Neuronal stem cell (in vitro differentiated cells): ENCODE measurements at regions not wholly inside any gene's neighbourhood (a gene's known extent, or its start where the extent isn't known, plus 50 kb on each side); places are given as distances from the start of the nearest gene placed in this dataset.

ENCODE experiments used
- DNase-seq: peaks from one replicate; pipeline ENCODE4 v3.0.0-alpha.2; 2013; ENCODE audit warnings: low spot score
- H2AFZ ChIP-seq: one replicate; pipeline ENCODE4 v1.6.1; 2013; ENCODE audit warnings: mild to moderate bottlenecking, low read length, inconsistent platforms
- H2AK5ac ChIP-seq: 2 replicates; pipeline ENCODE4 v1.6.1; 2013; ENCODE audit warnings: low read depth, mild to moderate bottlenecking, inconsistent platforms, low read length, moderate library complexity, mixed read lengths
- H2BK120ac ChIP-seq: 2 replicates; pipeline ENCODE4 v1.6.1; 2013; ENCODE audit warnings: low read depth, mild to moderate bottlenecking, inconsistent platforms, low read length, moderate library complexity, mixed read lengths
- H2BK12ac ChIP-seq: one replicate; pipeline ENCODE4 v1.6.1; 2013; ENCODE audit warnings: low read length, inconsistent platforms
- H2BK15ac ChIP-seq: 2 replicates; pipeline ENCODE4 v1.6.1; 2013; ENCODE audit warnings: mild to moderate bottlenecking, low read length, inconsistent platforms, mixed read lengths
- H2BK5ac ChIP-seq: one replicate; pipeline ENCODE4 v1.6.1; 2013; ENCODE audit warnings: inconsistent platforms, mild to moderate bottlenecking, low read length, moderate library complexity
- H3K14ac ChIP-seq: one replicate; pipeline ENCODE4 v1.6.1; 2013; ENCODE audit warnings: low read length, inconsistent platforms
- H3K18ac ChIP-seq: 2 replicates; pipeline ENCODE4 v1.6.1; 2013; ENCODE audit warnings: low read length, inconsistent platforms
- H3K23ac ChIP-seq: 2 replicates; pipeline ENCODE4 v1.6.1; 2013; ENCODE audit warnings: low read depth, mild to moderate bottlenecking, mixed read lengths, low read length, inconsistent platforms; ENCODE audit not compliant: poor library complexity
- H3K27ac ChIP-seq: replicated peaks from 3 replicates; pipeline ENCODE4 v1.5.1; 2013; ENCODE audit warnings: low read length, inconsistent platforms
- H3K27me3 ChIP-seq, 3 experiments: 2 replicates each; pipeline ENCODE4 v1.6.1; 2013; ENCODE audit warnings: low read length in 3 of 3, mild to moderate bottlenecking in 2 of 3, inconsistent platforms in 1 of 3, low read depth in 1 of 3, mixed read lengths in 1 of 3, moderate library complexity in 1 of 3; ENCODE audit not compliant: control insufficient read depth in 3 of 3, insufficient read depth in 3 of 3
- H3K36me3 ChIP-seq, 2 donors: replicated peaks in 1 of 2; 2 replicates each; pipeline ENCODE4 v1.6.1; 2013; ENCODE audit warnings: low read length in 2 of 2; ENCODE audit not compliant: control insufficient read depth in 2 of 2, insufficient read depth in 2 of 2
- H3K4ac ChIP-seq: 2 replicates; pipeline ENCODE4 v1.6.1; 2013; ENCODE audit warnings: inconsistent platforms, mild to moderate bottlenecking, low read length, moderate library complexity
- H3K4me1 ChIP-seq, 2 donors: 1 replicate in 1 of 2; 2 replicates in 1 of 2; pipeline ENCODE4 v1.6.1; 2013; ENCODE audit warnings: low read length in 2 of 2, low read depth in 1 of 2; ENCODE audit not compliant: control insufficient read depth in 2 of 2, insufficient read depth in 1 of 2
- H3K4me2 ChIP-seq: one replicate; pipeline ENCODE4 v1.6.1; 2013; ENCODE audit warnings: mild to moderate bottlenecking, low read length, inconsistent platforms; ENCODE audit not compliant: insufficient read depth, poor library complexity, severe bottlenecking
- H3K4me3 ChIP-seq, 2 donors: 2 replicates each; pipeline ENCODE4 v1.5.1; 2013; ENCODE audit warnings: low read length in 2 of 2, mild to moderate bottlenecking in 2 of 2, inconsistent platforms in 1 of 2, moderate library complexity in 1 of 2
- H3K79me1 ChIP-seq: one replicate; pipeline ENCODE4 v1.6.1; 2013; ENCODE audit warnings: low read depth, mild to moderate bottlenecking, inconsistent platforms, low read length, moderate library complexity
- H3K9ac ChIP-seq: one replicate; pipeline ENCODE4 v1.6.1; 2013; ENCODE audit warnings: mild to moderate bottlenecking, low read depth, low read length, inconsistent platforms; ENCODE audit not compliant: poor library complexity
- H3K9me3 ChIP-seq, 2 donors: replicated peaks in 1 of 2; 2 replicates each; pipeline versions ENCODE3 to v1.6.1; 2013; ENCODE audit warnings: low read length in 2 of 2, mild to moderate bottlenecking in 2 of 2, inconsistent platforms in 1 of 2, low read depth in 1 of 2, mixed read lengths in 1 of 2, moderate library complexity in 1 of 2; ENCODE audit not compliant: control insufficient read depth in 2 of 2, insufficient read depth in 1 of 2
- H4K8ac ChIP-seq: one replicate; pipeline ENCODE4 v1.6.1; 2013; ENCODE audit warnings: low read depth, mild to moderate bottlenecking, inconsistent platforms, low read length, moderate library complexity
- H4K91ac ChIP-seq: one replicate; pipeline ENCODE4 v1.6.1; 2013; ENCODE audit warnings: low read length, low read depth, mild to moderate bottlenecking, inconsistent platforms; ENCODE audit not compliant: poor library complexity
- WGBS, 2 donors: extraction: QIAGEN DNeasy Blood & Tissue Kit; methylation state at CpG; one replicate each; pipeline ENCODE4 v1.1.7; 2013; ENCODE audit warnings: missing lambda C conversion rate in 2 of 2, mixed read lengths in 1 of 2; ENCODE audit not compliant: insufficient read length in 2 of 2, insufficient replicate concordance in 1 of 2; ENCODE audit errors: extremely low coverage in 2 of 2; 5-methylcytosine and 5-hydroxymethylcytosine counted together

GRCh38 chr11:28447226-28447625 lies 339.0 kb downstream of the METTL15 start:
- no peaks in the 10 kb centered on the region for H3K9me3 ChIP-seq
- H2BK5ac ChIP-seq: no peak overlapping the region
- H3K9ac ChIP-seq: no peak overlapping the region
- no peak overlapping the region for H2BK12ac ChIP-seq
- no peak overlapping the region for H2BK15ac ChIP-seq
- no peaks in the 10 kb centered on the region for H3K79me1 ChIP-seq
- H4K91ac ChIP-seq: no peak overlapping the region
- no peak overlapping the region for H3K14ac ChIP-seq
- no peak for DNase-seq
- no peak overlapping the region for H4K8ac ChIP-seq
- no peak overlapping the region for H3K4ac ChIP-seq
- no peaks in the 10 kb centered on the region for H3K4me1 ChIP-seq
- H3K4me3 ChIP-seq: no peak overlapping the region
- H3K36me3 ChIP-seq: no peaks in the 10 kb centered on the region
- no peak overlapping the region for H3K23ac ChIP-seq
- no peak overlapping the region for H2AFZ ChIP-seq
- WGBS, 2 donors: no CpG with 5 or more reads among the region's 1 CpG
- H2AK5ac ChIP-seq: no peak overlapping the region
- no peaks in the 10 kb centered on the region for H3K27me3 ChIP-seq
- H2BK120ac ChIP-seq: no peak overlapping the region
- H3K27ac ChIP-seq: no peak overlapping the region
- H3K4me2 ChIP-seq: no peak overlapping the region
- no peak overlapping the region for H3K18ac ChIP-seq

- no peak overlapping the region for H4K8ac ChIP-seq
- H2BK120ac ChIP-seq: no peak overlapping the region
- DNase-seq: no peak
- no peak overlapping the region for H2BK12ac ChIP-seq
- no peaks in the 10 kb centered on the region for H3K27me3 ChIP-seq
- no peak overlapping the region for H3K23ac ChIP-seq
- H3K9me3 ChIP-seq: no peaks in the 10 kb centered on the region
- no peak overlapping the region for H3K4ac ChIP-seq
- H3K27ac ChIP-seq: no peak overlapping the region
- H3K18ac ChIP-seq: no peak overlapping the region
- H3K4me3 ChIP-seq: no peak overlapping the region
- H3K4me1 ChIP-seq: no peaks in the 10 kb centered on the region
- H3K14ac ChIP-seq: no peak overlapping the region
- no peak overlapping the region for H2AFZ ChIP-seq
- H3K79me1 ChIP-seq: no peaks in the 10 kb centered on the region
- H3K4me2 ChIP-seq: no peak overlapping the region
- no peaks in the 10 kb centered on the region for H3K36me3 ChIP-seq
- H2BK5ac ChIP-seq: no peak overlapping the region
- no peak overlapping the region for H3K9ac ChIP-seq
- H2AK5ac ChIP-seq: no peak overlapping the region
- H4K91ac ChIP-seq: no peak overlapping the region
- WGBS, 2 donors: no CpG with 5 or more reads among the region's 2 CpGs
- H2BK15ac ChIP-seq: no peak overlapping the region
Measured at GRCh38 chr11:28442131-28442530, 333.9 kb downstream of the METTL15 start.

- DNase-seq: no peak
- H3K4me3 ChIP-seq: no peak overlapping the region
- no peak overlapping the region for H2BK5ac ChIP-seq
- H3K14ac ChIP-seq: no peak overlapping the region
- H3K23ac ChIP-seq: no peak overlapping the region
- H3K79me1 ChIP-seq: no peaks in the 10 kb centered on the region
- no CpG with 5 or more reads among the region's 4 CpGs for WGBS, 2 donors
- H3K36me3 ChIP-seq: no peaks in the 10 kb centered on the region
- H2BK15ac ChIP-seq: no peak overlapping the region
- no peak overlapping the region for H2AK5ac ChIP-seq
- H2AFZ ChIP-seq: no peak overlapping the region
- H3K18ac ChIP-seq: no peak overlapping the region
- no peaks in the 10 kb centered on the region for H3K27me3 ChIP-seq
- H3K9me3 ChIP-seq: peaks cover 0 to 3% of the 10 kb centered on the region in 2 donors
- H3K27ac ChIP-seq: no peak overlapping the region
- H2BK120ac ChIP-seq: no peak overlapping the region
- H4K8ac ChIP-seq: no peak overlapping the region
- H2BK12ac ChIP-seq: no peak overlapping the region
- H3K4ac ChIP-seq: no peak overlapping the region
- H3K4me1 ChIP-seq: no peaks in the 10 kb centered on the region
- H4K91ac ChIP-seq: no peak overlapping the region
- H3K9ac ChIP-seq: no peak overlapping the region
- no peak overlapping the region for H3K4me2 ChIP-seq
Measured at GRCh38 chr11:28439403-28439802, 331.2 kb downstream of the METTL15 start.

- H2AK5ac ChIP-seq: no peak overlapping the region
- H3K36me3 ChIP-seq: no peaks in the 10 kb centered on the region
- H3K4ac ChIP-seq: no peak overlapping the region
- no peaks in the 10 kb centered on the region for H3K27me3 ChIP-seq
- no peak overlapping the region for H3K27ac ChIP-seq
- H3K9me3 ChIP-seq: no peaks in the 10 kb centered on the region
- no peak overlapping the region for H3K4me3 ChIP-seq
- no CpG with 5 or more reads among the region's 1 CpG for whole genome bisulfite sequencing, 2 donors
- no peak overlapping the region for H2BK5ac ChIP-seq
- no peak overlapping the region for H2AFZ ChIP-seq
- H3K4me1 ChIP-seq: peaks cover 0 to 3% of the 10 kb centered on the region in 2 donors
- no peak overlapping the region for H2BK120ac ChIP-seq
- no peak overlapping the region for H3K4me2 ChIP-seq
- no peak overlapping the region for H3K18ac ChIP-seq
- no peak overlapping the region for H4K91ac ChIP-seq
- no peaks in the 10 kb centered on the region for H3K79me1 ChIP-seq
- H4K8ac ChIP-seq: no peak overlapping the region
- H3K23ac ChIP-seq: no peak overlapping the region
- DNase-seq: no peak
- H3K14ac ChIP-seq: no peak overlapping the region
- H3K9ac ChIP-seq: no peak overlapping the region
- no peak overlapping the region for H2BK12ac ChIP-seq
- H2BK15ac ChIP-seq: no peak overlapping the region
Measured at GRCh38 chr11:28420099-28420498, 311.9 kb downstream of the METTL15 start.
